HEK293T (cell line): ENCODE measurements at regions not wholly inside any gene's neighbourhood (a gene's known extent, or its start where the extent isn't known, plus 50 kb on each side); places are given as distances from the start of the nearest gene placed in this dataset.

Source experiments
- ARNT ChIP-seq: fragments of 450-650 bp; IDR thresholded peaks from 2 replicates; pipeline ENCODE4 v1.6.1; 2017; ENCODE audit warnings: mild to moderate bottlenecking
- BHLHE40 ChIP-seq: fragments of 450-650 bp; IDR thresholded peaks from 2 replicates; pipeline ENCODE4 v1.6.1; 2016; ENCODE audit warnings: mild to moderate bottlenecking, moderate library complexity, borderline replicate concordance
- FOXA1 ChIP-seq: fragments of 450-650 bp; IDR thresholded peaks from 2 replicates; pipeline ENCODE4 v1.6.1; 2016; ENCODE audit warnings: mild to moderate bottlenecking
- FOXK2 ChIP-seq: fragments of 450-650 bp; IDR thresholded peaks from 2 replicates; pipeline ENCODE4 v1.6.1; 2016; ENCODE audit warnings: mild to moderate bottlenecking
- FOXM1 ChIP-seq: fragments of 450-650 bp; IDR thresholded peaks from 2 replicates; pipeline ENCODE4 v1.6.1; 2017; ENCODE audit warnings: mild to moderate bottlenecking, borderline replicate concordance
- NFRKB ChIP-seq: fragments of 450-650 bp; IDR thresholded peaks from 2 replicates; pipeline ENCODE4 v1.6.1; 2016; ENCODE audit warnings: mild to moderate bottlenecking, moderate library complexity
- PKNOX1 ChIP-seq: fragments of 450-650 bp; IDR thresholded peaks from 2 replicates; pipeline ENCODE4 v1.6.1; 2016
- SP1 ChIP-seq: fragments of 450-650 bp; IDR thresholded peaks from 2 replicates; pipeline ENCODE4 v1.6.1; 2017
- SUZ12 ChIP-seq: fragments of 450-650 bp; IDR thresholded peaks from 2 replicates; pipeline ENCODE4 v1.6.1; 2016; ENCODE audit warnings: mild to moderate bottlenecking
- TARDBP ChIP-seq: fragments of 450-650 bp; IDR thresholded peaks from 2 replicates; pipeline ENCODE4 v1.6.1; 2016

DNA sequence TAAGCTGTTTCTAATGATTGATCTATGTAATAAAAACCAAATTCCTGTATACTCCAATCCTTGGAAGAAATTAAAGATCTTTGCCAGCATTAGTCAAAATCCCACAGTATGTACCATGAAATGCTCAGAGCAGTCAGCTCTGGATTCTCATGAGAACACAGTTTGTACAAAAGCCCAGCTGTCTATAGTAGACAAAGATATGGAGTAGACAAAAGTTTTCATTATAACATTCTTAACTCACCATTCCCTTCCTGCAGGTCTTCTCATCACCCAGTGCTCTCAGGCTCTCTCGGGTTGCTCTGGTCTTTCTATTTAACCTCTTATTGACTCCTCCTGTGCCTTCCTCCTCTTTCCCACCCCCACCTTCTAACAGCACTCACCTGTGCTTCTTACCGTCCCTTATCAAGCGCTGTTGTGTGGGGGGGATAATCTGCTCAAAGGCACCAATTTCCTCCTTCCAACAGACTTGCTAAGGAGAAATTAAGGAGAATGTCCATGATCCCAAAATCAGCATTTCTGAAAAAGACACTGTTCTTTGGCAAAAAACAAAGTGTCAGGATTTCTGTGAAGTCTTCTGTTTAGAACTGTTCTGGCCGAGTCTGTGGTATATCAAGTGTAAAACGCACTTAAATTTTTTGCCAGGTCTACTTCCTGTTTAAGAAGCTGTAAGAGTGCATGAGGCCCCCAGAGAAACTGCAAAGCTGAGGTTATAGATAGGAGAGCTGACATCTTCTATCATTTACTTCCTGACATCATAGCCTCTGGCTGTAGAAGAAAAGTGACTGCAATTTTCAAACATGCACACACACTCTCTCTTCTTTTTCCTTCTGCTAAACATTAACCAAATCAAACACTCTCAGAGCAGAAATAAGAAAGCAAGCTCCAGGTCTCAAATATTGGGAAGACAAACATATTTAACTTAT is 144.1 kb downstream of the EVA1A start:
- TF ChIP-seq FOXM1 (no peak), BHLHE40 (no peak), ARNT (no peak), FOXA1 (no peak), TARDBP (no peak), FOXK2 (no peak), SUZ12 (no peak), PKNOX1 (no peak), NFRKB (no peak), SP1 (no peak)
